ENCODE measurements at regions not wholly inside any gene's neighbourhood (a gene's known extent, or its start where the extent isn't known, plus 50 kb on each side); places are given as distances from the start of the nearest gene placed in this dataset.

DNA sequence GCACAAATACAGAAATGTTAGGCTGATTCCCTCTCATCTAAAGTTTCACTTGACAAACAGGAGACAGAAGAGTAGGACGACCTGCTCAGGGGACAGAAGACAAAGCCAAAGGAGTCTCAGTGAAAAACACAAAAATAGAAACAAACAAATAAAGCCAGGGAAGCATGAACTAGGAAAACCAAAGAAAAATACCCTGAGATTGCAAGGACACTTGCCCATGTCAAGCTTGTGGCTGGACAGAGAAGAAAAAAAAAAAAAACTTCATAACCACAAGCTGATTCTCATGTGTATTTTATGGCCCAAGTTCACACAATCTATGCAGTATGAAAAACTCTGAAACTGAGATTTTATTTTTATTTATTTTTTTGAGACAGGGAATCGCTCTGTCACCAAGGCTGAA is 85.6 kb upstream of the BEND6 start (continued):
- TF ChIP-seq, protein P1, sequence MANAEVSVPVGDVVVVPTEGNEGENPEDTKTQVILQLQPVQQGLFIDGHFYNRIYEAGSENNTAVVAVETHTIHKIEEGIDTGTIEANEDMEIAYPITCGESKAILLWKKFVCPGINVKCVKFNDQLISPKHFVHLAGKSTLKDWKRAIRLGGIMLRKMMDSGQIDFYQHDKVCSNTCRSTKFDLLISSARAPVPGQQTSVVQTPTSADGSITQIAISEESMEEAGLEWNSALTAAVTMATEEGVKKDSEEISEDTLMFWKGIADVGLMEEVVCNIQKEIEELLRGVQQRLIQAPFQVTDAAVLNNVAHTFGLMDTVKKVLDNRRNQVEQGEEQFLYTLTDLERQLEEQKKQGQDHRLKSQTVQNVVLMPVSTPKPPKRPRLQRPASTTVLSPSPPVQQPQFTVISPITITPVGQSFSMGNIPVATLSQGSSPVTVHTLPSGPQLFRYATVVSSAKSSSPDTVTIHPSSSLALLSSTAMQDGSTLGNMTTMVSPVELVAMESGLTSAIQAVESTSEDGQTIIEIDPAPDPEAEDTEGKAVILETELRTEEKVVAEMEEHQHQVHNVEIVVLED (CRISPR knock-in tag; IDR thresholded peaks at IDR 0.05; ENCODE audit: borderline replicate concordance): no peak
- TF ChIP-seq ZNF367 (CRISPR knock-in tag; IDR thresholded peaks at IDR 0.05; ENCODE audit: borderline replicate concordance): no peak
- TF ChIP-seq UBTF (CRISPR knock-in tag; IDR thresholded peaks at IDR 0.05): no peak

DNA sequence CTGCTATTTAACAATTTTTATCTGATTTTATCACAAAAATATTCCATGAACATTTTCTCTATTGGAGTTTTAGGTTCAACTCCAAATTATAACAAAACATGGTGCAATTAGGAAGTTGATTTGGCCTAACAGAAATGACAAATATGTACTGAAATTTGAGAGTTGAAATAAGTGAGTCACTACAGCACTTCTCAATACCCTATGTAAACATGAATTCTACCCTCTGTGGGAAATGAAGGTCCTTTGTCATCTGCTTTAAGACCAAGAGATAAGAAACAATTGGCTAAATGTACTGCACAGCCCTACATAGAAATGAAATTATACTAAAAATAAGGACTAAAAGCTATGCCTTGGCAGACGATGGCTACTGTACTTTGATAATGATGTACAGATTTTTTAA is 86.2 kb upstream of the BEND6 start:
- no TSS peak for BruUV-seq (replicated peaks)
- Histone ChIP-seq H3K4me2 (ENCODE audit: low read depth, low read length) (no peak overlapping the region), H3K27ac (ENCODE audit: extremely low read length, insufficient read depth, low read length) (no peak overlapping the region), H3K4me1 (ENCODE audit: insufficient read depth, low read length) (peaks cover 19% of the 10 kb centered on the region), H3K9ac (ENCODE audit: insufficient read depth, low read depth, low read length) (no peak overlapping the region), H3K79me2 (ENCODE audit: insufficient read depth, low read length) (no peaks in the 10 kb centered on the region), H3K4me3 (replicated peaks in 1 of 3; ENCODE audit: insufficient read depth in 1 of 3, low read depth in 2 of 3, low read length in 3 of 3) (no peak overlapping the region), H3K27me3 (ENCODE audit: control insufficient read depth in 1 of 2, insufficient read depth in 2 of 2, low read length in 2 of 2) (no peaks in the 10 kb centered on the region), H2AFZ (ENCODE audit: low read length) (no peak overlapping the region), H3K36me3 (replicated peaks in 1 of 2; ENCODE audit: control insufficient read depth in 1 of 2, insufficient read depth in 2 of 2, low read length in 2 of 2) (no peaks in the 10 kb centered on the region), H4K20me1 (ENCODE audit: insufficient read depth, low read length) (no peaks in the 10 kb centered on the region), H3K9me3 (ENCODE audit: low read length) (no peaks in the 10 kb centered on the region)
- peak; percentile 68 for DNase-seq (ENCODE audit: low spot score)
- WGBS (ENCODE audit: low lambda C conversion rate): 28% methylated on average over 1 of the region's 1 CpG
- CTCF ChIA-PET (ENCODE audit: low intra/inter-chr PET ratio, low total read pairs): no interaction called here
- intact Hi-C loops (cut with micrococcal nuclease; ENCODE audit: unreplicated experiment): no loop called here
- no peak; the same call in 2 of the 3 replicates for ATAC-seq
- POLR2A ChIA-PET: no interaction called here
- in situ Hi-C loops (cut with HindIII; ENCODE audit: extremely low pct_ligation_motif_present, low pct_unique_long_range_greater_than_20kb): no loop called here
- peak; percentile 40 for FAIRE-seq
- no peak for TF ChIP-seq MZF1 (CRISPR knock-in tag; IDR thresholded peaks at IDR 0.05; ENCODE audit: borderline replicate concordance)
- TF ChIP-seq ERF (CRISPR knock-in tag; IDR thresholded peaks at IDR 0.05): no peak
- no peak for TF ChIP-seq PHF8 (CRISPR knock-in tag; IDR thresholded peaks at IDR 0.05)
- no peak for TF ChIP-seq MYNN (CRISPR knock-in tag; IDR thresholded peaks at IDR 0.05; ENCODE audit: low read depth)
- no peak for TF ChIP-seq PBX2 (CRISPR knock-in tag; IDR thresholded peaks at IDR 0.05)
- TF ChIP-seq, protein P2, sequence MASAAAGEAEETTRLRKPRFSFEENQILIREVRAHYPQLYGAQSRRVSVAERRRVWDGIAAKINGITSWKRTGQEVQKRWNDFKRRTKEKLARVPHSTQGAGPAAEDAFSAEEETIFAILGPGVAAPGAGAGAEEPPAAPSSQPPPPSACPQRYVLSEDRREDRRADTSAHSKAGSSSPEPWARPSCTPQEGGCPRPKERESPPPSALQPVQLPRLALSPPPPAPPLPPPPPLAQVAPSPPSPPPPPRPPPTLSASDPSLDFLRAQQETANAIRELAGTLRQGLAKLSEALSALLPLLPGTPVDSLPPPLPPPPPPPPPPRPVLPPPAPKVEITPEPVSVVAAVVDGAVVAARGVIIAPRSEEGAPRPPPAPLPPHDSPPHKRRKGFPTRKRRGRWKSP (CRISPR knock-in tag; IDR thresholded peaks at IDR 0.05): no peak
- TF ChIP-seq, protein P3, sequence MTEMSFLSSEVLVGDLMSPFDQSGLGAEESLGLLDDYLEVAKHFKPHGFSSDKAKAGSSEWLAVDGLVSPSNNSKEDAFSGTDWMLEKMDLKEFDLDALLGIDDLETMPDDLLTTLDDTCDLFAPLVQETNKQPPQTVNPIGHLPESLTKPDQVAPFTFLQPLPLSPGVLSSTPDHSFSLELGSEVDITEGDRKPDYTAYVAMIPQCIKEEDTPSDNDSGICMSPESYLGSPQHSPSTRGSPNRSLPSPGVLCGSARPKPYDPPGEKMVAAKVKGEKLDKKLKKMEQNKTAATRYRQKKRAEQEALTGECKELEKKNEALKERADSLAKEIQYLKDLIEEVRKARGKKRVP (CRISPR knock-in tag; IDR thresholded peaks at IDR 0.05): peak in 1 of 2 experiments; percentile 43; a peak in 1 of 4 replicates
- TF ChIP-seq ZNF530 (CRISPR knock-in tag; IDR thresholded peaks at IDR 0.05; ENCODE audit: low read depth): no peak
- no peak for TF ChIP-seq YEATS4 (CRISPR knock-in tag; IDR thresholded peaks at IDR 0.05; ENCODE audit: borderline replicate concordance)
- no peak for TF ChIP-seq DNMT3B (CRISPR knock-in tag; conservative IDR thresholded peaks at IDR 0.05)
- TF ChIP-seq LCORL (IDR thresholded peaks at IDR 0.05): no peak
- TF ChIP-seq LCORL (CRISPR knock-in tag; IDR thresholded peaks at IDR 0.05): 0 out of 2 replicates have a peak, but pooled peaks have one; percentile 36
- no peak for TF ChIP-seq HNRNPH1 (optimal IDR thresholded peaks at IDR 0.05; ENCODE audit: low read depth, low read length)
- no peak for TF ChIP-seq NFYC (CRISPR knock-in tag; IDR thresholded peaks at IDR 0.05)
- no peak for TF ChIP-seq ZNF205 (CRISPR knock-in tag; IDR thresholded peaks at IDR 0.05)

Data from HepG2 (cell line).